HL-60 (cell line): ENCODE measurements at regions not wholly inside any gene's neighbourhood (a gene's known extent, or its start where the extent isn't known, plus 50 kb on each side); places are given as distances from the start of the nearest gene placed in this dataset.

Experiments used
- DNase-seq, 2 experiments: peaks; one replicate each; pipeline ENCODE4 v3.0.0-alpha.2; 2010 to 2020; ENCODE audit warnings: low read depth in 1 of 2, low spot score in 1 of 2
- H3K27ac ChIP-seq: fragments of 250-450 bp; sonication (Bioruptor Pico); replicated peaks from 2 replicates; pipeline ENCODE4 v1.5.1; 2020; ENCODE audit warnings: mild to moderate bottlenecking, moderate library complexity
- H3K27me3 ChIP-seq: fragments of 250-450 bp; sonication (Bioruptor Pico); 2 replicates; pipeline ENCODE4 v1.5.1; 2021; ENCODE audit warnings: mild to moderate bottlenecking, moderate library complexity; ENCODE audit not compliant: insufficient read depth, poor library complexity, severe bottlenecking
- H3K4me3 ChIP-seq: replicated peaks from 2 replicates; pipeline ENCODE4 v1.5.1; 2011; ENCODE audit warnings: mild to moderate bottlenecking, control low read depth, low read length; ENCODE audit not compliant: insufficient read depth
- CTCF ChIP-seq: IDR thresholded peaks from one replicate; pipeline ENCODE4 v1.5.1; 2011; ENCODE audit warnings: low read length, control low read depth, inconsistent platforms; ENCODE audit not compliant: insufficient read depth
- GABPA ChIP-seq: IDR thresholded peaks from 2 replicates; pipeline ENCODE4 v1.6.1; 2012; ENCODE audit warnings: low read depth
- POLR2AphosphoS5 ChIP-seq: IDR thresholded peaks from 2 replicates; pipeline ENCODE4 v1.6.1; 2012; ENCODE audit warnings: low read depth
- REST ChIP-seq: IDR thresholded peaks from 2 replicates; pipeline ENCODE4 v1.6.1; 2012; ENCODE audit warnings: low read depth; ENCODE audit not compliant: insufficient replicate concordance
- SPI1 ChIP-seq: IDR thresholded peaks from 2 replicates; pipeline ENCODE4 v1.6.1; 2012; ENCODE audit warnings: low read depth, mild to moderate bottlenecking, borderline replicate concordance

GRCh38 chr13:105956921-105957320 lies 578.5 kb downstream of the EFNB2 start:
- DNase-seq = no peak
- TF ChIP-seq REST = no peak
- TF ChIP-seq GABPA = no peak
- TF ChIP-seq CTCF = no peak
- no peak for TF ChIP-seq POLR2AphosphoS5
- no peak for TF ChIP-seq SPI1
- Histone ChIP-seq H3K27me3 (no peaks in the 10 kb centered on the region), H3K4me3 (no peak overlapping the region), H3K27ac (no peak overlapping the region)

GRCh38 chr13:105952973-105953290 lies 582.5 kb downstream of the EFNB2 start:
- Histone ChIP-seq H3K27ac (no peak overlapping the region), H3K4me3 (no peak overlapping the region), H3K27me3 (no peaks in the 10 kb centered on the region)
- TF ChIP-seq POLR2AphosphoS5 (no peak), CTCF (no peak)
- no peak for DNase-seq

- Histone ChIP-seq H3K27me3 (no peaks in the 10 kb centered on the region), H3K4me3 (no peak overlapping the region), H3K27ac (no peak overlapping the region)
- peak in 1 of 2 experiments; percentile 2 for DNase-seq
- TF ChIP-seq POLR2AphosphoS5 (no peak), REST (no peak), SPI1 (peak; percentile 65)
Measured at GRCh38 chr13:105952233-105952972, 583.1 kb downstream of the EFNB2 start.

- no peaks in the 10 kb centered on the region for H3K27me3 ChIP-seq
- H3K4me3 ChIP-seq = no peak overlapping the region
- no peak for DNase-seq
- TF ChIP-seq SPI1 (no peak), CTCF (no peak), REST (no peak), POLR2AphosphoS5 (no peak), GABPA (no peak)
- H3K27ac ChIP-seq = no peak overlapping the region
Measured at GRCh38 chr13:105948143-105948542, 587.3 kb downstream of the EFNB2 start.
